Inflammatory macrophage (primary cell): ENCODE measurements at regions not wholly inside any gene's neighbourhood (a gene's known extent, or its start where the extent isn't known, plus 50 kb on each side); places are given as distances from the start of the nearest gene placed in this dataset.

Source experiments
- DNase-seq, 2 donors: peaks; one replicate each; pipeline ENCODE4 v3.0.0-alpha.2; 2020 to 2022

GRCh38 chr20:24738981-24739633, 210.0 kb upstream of the CST7 start:
- no peak for DNase-seq

- DNase-seq, result no peak
Measured at GRCh38 chr20:24739746-24740145, 209.3 kb upstream of the CST7 start.

- DNase-seq, result no peak
Measured at GRCh38 chr20:24741493-24742072, 207.5 kb upstream of the CST7 start.

- DNase-seq, result no peak
Measured at GRCh38 chr20:24742436-24742835, 206.6 kb upstream of the CST7 start.

GRCh38 chr20:24742989-24743388, 206.1 kb upstream of the CST7 start:
- DNase-seq, result no peak

- DNase-seq, result no peak
Measured at GRCh38 chr20:24743641-24744040, 205.4 kb upstream of the CST7 start.

GRCh38 chr20:24744747-24745146, 204.3 kb upstream of the CST7 start:
- DNase-seq, result no peak

- DNase-seq, result no peak
Measured at GRCh38 chr20:24745206-24745605, 203.9 kb upstream of the CST7 start.

- no peak for DNase-seq
Measured at GRCh38 chr20:24745617-24746350, 203.3 kb upstream of the CST7 start.

- DNase-seq, result no peak
Measured at GRCh38 chr20:24746351-24746685, 202.8 kb upstream of the CST7 start.

GRCh38 chr20:24747010-24747712, 201.9 kb upstream of the CST7 start:
- DNase-seq, result no peak

GRCh38 chr20:24747881-24748595, 201.0 kb upstream of the CST7 start:
- DNase-seq, result no peak

GRCh38 chr20:24751551-24751950, 197.5 kb upstream of the CST7 start:
- no peak for DNase-seq

- no peak for DNase-seq
Measured at GRCh38 chr20:24752612-24753011, 196.5 kb upstream of the CST7 start.

- no peak for DNase-seq
Measured at GRCh38 chr20:24753130-24753529, 195.9 kb upstream of the CST7 start.

GRCh38 chr20:24754691-24755090, 194.4 kb upstream of the CST7 start:
- no peak for DNase-seq

GRCh38 chr20:24755411-24755922, 193.6 kb upstream of the CST7 start:
- peak; percentile 79 to 90 for DNase-seq

GRCh38 chr20:24756292-24757025, 192.6 kb upstream of the CST7 start:
- DNase-seq, result no peak

- no peak for DNase-seq
Measured at GRCh38 chr20:24761220-24762065, 187.6 kb upstream of the CST7 start.

GRCh38 chr20:24762371-24762770, 186.7 kb upstream of the CST7 start:
- DNase-seq, result no peak

- DNase-seq, result no peak
Measured at GRCh38 chr20:24762791-24763350, 186.2 kb upstream of the CST7 start.
